GM19328 (cell line): ENCODE measurements at regions not wholly inside any gene's neighbourhood (a gene's known extent, or its start where the extent isn't known, plus 50 kb on each side); places are given as distances from the start of the nearest gene placed in this dataset.
"Not testable (repeated sequence)": the region's sequence is repeated elsewhere in the genome, so short reads cannot be mapped to it uniquely, and the experiment has no call there.

Source experiments
- ATAC-seq: cut with Tn5 transposase; IDR thresholded peaks from one replicate; pipeline ENCODE4 v1.9.1; 2021; ENCODE audit warnings: mild to moderate bottlenecking, moderate library complexity; ENCODE audit not compliant: unreplicated experiment

GRCh38 chr10:57885618-57885968 lies 382.1 kb downstream of the IPMK start:
- not testable (repeated sequence) for ATAC-seq

- ATAC-seq, result no peak
Observed at GRCh38 chr10:57884965-57885617, 382.6 kb downstream of the IPMK start.

GRCh38 chr10:57884407-57884806 lies 383.3 kb downstream of the IPMK start:
- ATAC-seq, result no peak

- no peak for ATAC-seq
Observed at GRCh38 chr10:57880446-57881227, 387.1 kb downstream of the IPMK start.

GRCh38 chr10:57874810-57875209 lies 392.9 kb downstream of the IPMK start:
- no peak for ATAC-seq

- ATAC-seq, result no peak
Observed at GRCh38 chr10:57867241-57867640, 400.5 kb downstream of the IPMK start.

GRCh38 chr10:57864765-57865680 lies 402.7 kb downstream of the IPMK start:
- ATAC-seq, result no peak

GRCh38 chr10:57849691-57850357 lies 417.9 kb downstream of the IPMK start:
- ATAC-seq, result no peak

- ATAC-seq, result no peak
Observed at GRCh38 chr10:57846307-57847065, 421.2 kb downstream of the IPMK start.

- no peak for ATAC-seq
Observed at GRCh38 chr10:57844387-57844998, 423.2 kb downstream of the IPMK start.

GRCh38 chr10:57830877-57831560 lies 436.7 kb downstream of the IPMK start:
- ATAC-seq, result no peak

- no peak for ATAC-seq
Observed at GRCh38 chr10:57825015-57825414, 442.7 kb downstream of the IPMK start.

GRCh38 chr10:57823398-57823797 lies 444.3 kb downstream of the IPMK start:
- no peak for ATAC-seq

GRCh38 chr10:57822965-57823364 lies 444.7 kb downstream of the IPMK start:
- ATAC-seq, result no peak

- ATAC-seq, result no peak
Observed at GRCh38 chr10:57818522-57818921, 449.2 kb downstream of the IPMK start.

- ATAC-seq, result no peak
Observed at GRCh38 chr10:57817741-57818140, 450.0 kb downstream of the IPMK start.

- no peak for ATAC-seq
Observed at GRCh38 chr10:57815949-57816348, 451.7 kb downstream of the IPMK start.

GRCh38 chr10:57809961-57810360 lies 457.7 kb downstream of the IPMK start:
- ATAC-seq, result no peak

- no peak for ATAC-seq
Observed at GRCh38 chr10:57807906-57808305, 459.8 kb downstream of the IPMK start.
